ENCODE measurements at regions not wholly inside any gene's neighbourhood (a gene's known extent, or its start where the extent isn't known, plus 50 kb on each side); places are given as distances from the start of the nearest gene placed in this dataset.

DNA sequence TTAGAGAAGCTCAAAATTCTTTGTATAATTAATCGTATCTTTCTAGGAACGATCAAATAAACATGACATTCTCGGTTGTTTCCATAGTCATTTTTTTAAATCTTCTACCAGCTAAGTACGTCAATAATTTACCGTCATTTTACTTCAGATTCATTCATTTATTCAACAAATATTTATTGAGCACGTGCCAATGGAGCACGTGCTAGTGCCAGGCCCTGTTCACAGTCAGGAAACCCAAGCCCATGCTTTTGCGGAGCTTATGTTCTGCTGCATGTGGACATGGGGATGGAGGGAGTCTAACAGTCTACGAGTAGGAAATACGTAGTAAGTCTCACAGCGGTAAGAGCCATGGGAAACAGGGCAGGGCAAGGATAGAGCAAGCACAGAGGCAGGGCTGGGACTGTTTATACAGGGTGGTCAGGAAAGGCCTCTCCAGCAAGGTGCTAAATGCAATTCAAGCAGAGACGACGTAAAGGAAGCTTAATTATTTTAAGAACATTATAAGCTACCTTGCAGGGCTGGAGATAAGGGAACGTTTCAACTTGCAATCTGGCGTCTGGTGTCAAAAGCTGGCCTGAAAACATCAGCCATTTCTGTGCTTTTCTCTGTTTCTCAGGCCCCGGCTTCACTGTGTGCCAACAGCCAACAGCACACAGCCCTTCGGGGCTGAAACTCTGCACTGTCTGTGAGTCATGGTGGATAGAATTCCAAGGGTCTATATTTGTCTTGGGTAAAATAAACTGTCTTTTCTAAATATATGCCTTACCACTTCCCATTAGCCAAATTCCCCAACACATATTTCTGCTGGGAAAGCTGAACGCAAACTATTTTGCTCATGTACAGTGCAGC lies 517.1 kb upstream of the ZFP42 start:
- ATAC-seq (ENCODE audit: low FRiP score), result peak; percentile 87
- Histone ChIP-seq H3K36me3 (ENCODE audit: control insufficient read depth in 1 of 2, insufficient read depth in 2 of 2, low read length in 1 of 2) (no peaks in the 10 kb centered on the region), H3K27me3 (ENCODE audit: control insufficient read depth in 1 of 2, insufficient read depth in 2 of 2, low read length in 1 of 2) (no peaks in the 10 kb centered on the region), H3K4me1 (ENCODE audit: control insufficient read depth in 1 of 2, insufficient read depth in 2 of 2, low read length in 2 of 2) (peaks cover 5 to 21% of the 10 kb centered on the region in 2 donors), H3K4me3 (ENCODE audit: low read length in 2 of 2) (no peak overlapping the region), H3K27ac (ENCODE audit: low read depth in 1 of 2, low read length in 2 of 2) (peak overlapping the region; percentile 87 to 98), H3K9me3 (ENCODE audit: control insufficient read depth, low read length) (no peaks in the 10 kb centered on the region)
- 5 to 10% methylated on average over 18 of the region's 18 CpGs for WGBS, 2 donors
- peak in 1 of 2 donors; percentile 76 for DNase-seq
- intact Hi-C loops (cut with DNase I), result loop anchor here (2.0 to 10.0 kb wide), 2 partner anchors 64 to 754 kb away; partner anchors contain the start of gene FAT1 (in 2 of the 2)

DNA sequence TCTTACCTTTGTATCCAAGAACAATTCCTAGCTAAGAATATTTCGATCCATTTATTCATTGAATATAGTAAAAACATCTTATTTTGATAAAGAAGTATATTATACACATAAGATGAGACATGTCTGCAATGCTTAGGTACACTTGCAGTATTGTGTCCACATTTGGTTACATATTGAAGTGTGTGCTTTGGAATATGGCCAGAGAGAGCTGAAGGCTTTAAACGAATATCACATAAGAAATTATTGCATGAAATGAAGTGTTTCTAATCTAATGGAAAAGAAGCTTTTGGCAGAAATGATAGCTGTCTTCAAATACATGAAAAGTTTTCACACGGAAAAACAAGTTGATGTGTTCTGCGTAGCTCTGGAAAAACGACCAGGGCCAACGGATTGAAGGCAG lies 516.1 kb upstream of the ZFP42 start:
- Histone ChIP-seq H3K4me1 (ENCODE audit: control insufficient read depth in 1 of 2, insufficient read depth in 2 of 2, low read length in 2 of 2) (peaks cover 5 to 21% of the 10 kb centered on the region in 2 donors), H3K27me3 (ENCODE audit: control insufficient read depth in 1 of 2, insufficient read depth in 2 of 2, low read length in 1 of 2) (no peaks in the 10 kb centered on the region), H3K4me3 (ENCODE audit: low read length in 2 of 2) (no peak overlapping the region), H3K9me3 (ENCODE audit: control insufficient read depth, low read length) (no peaks in the 10 kb centered on the region), H3K36me3 (ENCODE audit: control insufficient read depth in 1 of 2, insufficient read depth in 2 of 2, low read length in 1 of 2) (no peaks in the 10 kb centered on the region), H3K27ac (ENCODE audit: low read depth in 1 of 2, low read length in 2 of 2) (peak overlapping the region; percentile 60 to 67)
- WGBS, 2 donors, result 5 to 8% methylated on average over 6 of the region's 6 CpGs
- ATAC-seq (ENCODE audit: low FRiP score) (no peak), DNase-seq (no peak)
- intact Hi-C loops (cut with DNase I), result loop anchor here (2.0 to 10.0 kb wide), 2 partner anchors 65 to 755 kb away; partner anchors contain the start of gene FAT1 (in 2 of the 2)

DNA sequence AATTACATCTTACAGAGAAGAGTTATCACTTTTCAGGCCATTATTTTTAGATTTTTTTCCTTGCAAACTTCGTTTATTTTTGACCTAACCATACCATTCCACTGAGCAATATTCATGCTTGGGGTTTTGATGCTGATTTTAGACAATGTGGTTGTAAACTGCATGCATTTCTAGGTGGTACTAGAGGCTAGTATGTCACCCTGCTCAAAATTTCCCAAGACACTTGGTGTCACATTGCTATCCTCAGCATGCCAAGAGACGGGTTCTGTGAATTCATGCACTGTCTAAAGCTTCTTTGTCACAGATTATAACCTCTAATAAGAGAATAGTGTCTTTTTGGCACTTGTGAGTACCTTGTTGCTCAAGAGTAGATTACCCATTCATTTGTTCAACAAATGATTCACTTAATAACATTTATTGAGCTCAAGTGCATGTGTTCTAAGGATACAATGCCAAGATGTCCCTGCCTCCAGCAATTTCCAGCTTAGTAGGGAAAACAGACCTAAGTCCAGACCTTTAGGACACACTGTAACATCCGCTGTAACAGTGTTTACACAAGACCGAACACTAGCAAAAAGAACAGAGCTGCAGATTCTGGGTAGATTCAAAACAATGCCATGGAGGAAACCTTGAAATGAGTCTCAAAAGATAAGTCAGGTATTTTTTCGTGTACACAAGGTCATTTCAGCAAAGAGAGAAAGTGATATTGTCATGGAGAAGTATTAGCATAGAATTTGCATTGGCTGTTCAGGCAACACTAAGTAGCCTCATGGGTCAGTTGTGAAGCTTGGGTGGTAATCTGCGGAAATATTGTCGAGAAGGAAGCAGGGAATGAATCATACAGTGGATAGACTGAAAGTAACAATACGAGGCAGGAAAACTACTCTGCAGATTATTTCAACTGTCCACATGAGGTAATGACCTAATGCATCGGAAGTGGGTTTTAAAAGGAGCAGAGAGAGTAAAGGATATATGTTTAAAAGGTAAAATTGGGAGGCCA lies 515.1 kb upstream of the ZFP42 start:
- WGBS, 2 donors, result 11 to 16% methylated on average over 9 of the region's 9 CpGs
- H3K9me3 ChIP-seq (ENCODE audit: control insufficient read depth, low read length), result no peaks in the 10 kb centered on the region
- ATAC-seq (ENCODE audit: low FRiP score), result peak; percentile 51
- no peaks in the 10 kb centered on the region for H3K27me3 ChIP-seq (ENCODE audit: control insufficient read depth in 1 of 2, insufficient read depth in 2 of 2, low read length in 1 of 2)
- H3K36me3 ChIP-seq (ENCODE audit: control insufficient read depth in 1 of 2, insufficient read depth in 2 of 2, low read length in 1 of 2), result no peaks in the 10 kb centered on the region
- peak overlapping the region; percentile 60 to 73 for H3K27ac ChIP-seq (ENCODE audit: low read depth in 1 of 2, low read length in 2 of 2)
- intact Hi-C loops (cut with DNase I), result no loop called here
- H3K4me3 ChIP-seq (ENCODE audit: low read length in 2 of 2), result no peak overlapping the region
- DNase-seq, result no peak
- H3K4me1 ChIP-seq (ENCODE audit: control insufficient read depth in 1 of 2, insufficient read depth in 2 of 2, low read length in 2 of 2), result peaks cover 3 to 21% of the 10 kb centered on the region in 2 donors

DNA sequence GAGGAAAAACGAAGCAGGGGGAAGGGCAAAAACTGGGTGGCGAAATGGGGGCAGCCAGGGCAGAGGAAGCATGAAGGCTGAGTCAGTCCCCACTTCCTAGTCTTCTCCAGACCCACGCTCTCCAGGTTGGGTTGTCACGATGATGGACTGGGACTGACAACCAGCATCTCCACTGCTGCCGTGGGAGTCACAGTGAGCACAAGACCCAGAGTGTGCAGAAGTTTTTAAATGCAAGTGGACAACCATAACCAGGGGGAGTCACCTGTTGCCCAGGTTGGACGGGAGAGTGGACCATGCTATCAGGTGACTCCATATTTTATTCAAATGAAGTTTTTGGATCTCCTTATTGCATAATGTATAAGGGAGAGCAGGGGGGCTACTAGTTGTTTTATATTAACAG lies 511.4 kb upstream of the ZFP42 start:
- Histone ChIP-seq H3K4me3 (ENCODE audit: low read length in 2 of 2) (no peak overlapping the region), H3K27me3 (ENCODE audit: control insufficient read depth in 1 of 2, insufficient read depth in 2 of 2, low read length in 1 of 2) (no peaks in the 10 kb centered on the region), H3K36me3 (ENCODE audit: control insufficient read depth in 1 of 2, insufficient read depth in 2 of 2, low read length in 1 of 2) (no peaks in the 10 kb centered on the region), H3K27ac (ENCODE audit: low read depth in 1 of 2, low read length in 2 of 2) (no peak overlapping the region), H3K9me3 (ENCODE audit: control insufficient read depth, low read length) (no peaks in the 10 kb centered on the region), H3K4me1 (ENCODE audit: control insufficient read depth in 1 of 2, insufficient read depth in 2 of 2, low read length in 2 of 2) (peaks cover 3 to 8% of the 10 kb centered on the region in 2 donors)
- intact Hi-C loops (cut with DNase I), result no loop called here
- 87 to 90% methylated on average over 6 of the region's 6 CpGs for WGBS, 2 donors
- DNase-seq (no peak), ATAC-seq (ENCODE audit: low FRiP score) (no peak)

DNA sequence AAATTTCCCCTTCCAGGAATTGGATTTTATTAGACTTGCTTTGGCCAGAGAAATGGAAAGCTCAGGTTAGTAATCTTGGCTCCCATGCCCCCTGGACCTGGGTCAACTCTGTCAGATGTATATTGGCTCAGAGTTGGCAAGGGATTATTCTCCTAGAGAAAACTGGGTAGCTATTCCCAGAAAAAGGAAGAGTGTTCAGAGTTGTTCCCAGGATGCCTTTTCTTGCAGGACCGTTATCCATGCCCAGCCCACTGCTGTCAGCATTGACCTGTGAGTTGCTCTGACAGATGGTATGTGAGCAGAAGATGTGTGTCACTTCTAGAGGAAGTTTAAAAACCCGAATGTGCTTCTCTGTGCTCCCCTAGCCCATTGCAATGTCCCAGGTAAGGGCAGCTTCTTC lies 509.9 kb upstream of the ZFP42 start:
- ATAC-seq (ENCODE audit: low FRiP score) (no peak), DNase-seq (no peak)
- WGBS, 2 donors, result 42 to 51% methylated on average over 2 of the region's 2 CpGs
- no peak overlapping the region for H3K4me3 ChIP-seq (ENCODE audit: low read length in 2 of 2)
- no peaks in the 10 kb centered on the region for H3K9me3 ChIP-seq (ENCODE audit: control insufficient read depth, low read length)
- H3K27ac ChIP-seq (ENCODE audit: low read depth in 1 of 2, low read length in 2 of 2), result no peak overlapping the region
- H3K27me3 ChIP-seq (ENCODE audit: control insufficient read depth in 1 of 2, insufficient read depth in 2 of 2, low read length in 1 of 2), result no peaks in the 10 kb centered on the region
- no peaks in the 10 kb centered on the region for H3K4me1 ChIP-seq (ENCODE audit: control insufficient read depth in 1 of 2, insufficient read depth in 2 of 2, low read length in 2 of 2)
- intact Hi-C loops (cut with DNase I), result no loop called here
- H3K36me3 ChIP-seq (ENCODE audit: control insufficient read depth in 1 of 2, insufficient read depth in 2 of 2, low read length in 1 of 2), result no peaks in the 10 kb centered on the region

DNA sequence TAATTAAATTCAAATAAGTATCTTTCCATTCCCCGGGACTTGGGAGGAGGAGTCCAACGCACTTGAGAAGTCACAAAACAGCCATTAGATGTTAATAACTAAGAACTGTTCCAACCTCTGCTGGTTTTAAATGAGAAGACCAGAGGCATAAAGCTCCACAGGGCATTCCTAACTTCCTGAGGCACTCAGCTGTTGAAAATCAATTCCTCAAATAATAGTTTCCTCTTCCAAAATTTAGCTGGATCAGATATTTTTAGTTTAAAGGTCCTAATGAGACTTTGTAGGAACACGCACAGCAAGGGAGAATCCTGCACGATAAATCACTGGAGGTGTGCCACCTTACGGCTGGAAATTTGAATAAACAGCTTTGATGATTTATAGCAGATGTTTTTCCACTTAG lies 504.3 kb upstream of the ZFP42 start:
- intact Hi-C loops (cut with DNase I), result no loop called here
- H3K36me3 ChIP-seq (ENCODE audit: control insufficient read depth in 1 of 2, insufficient read depth in 2 of 2, low read length in 1 of 2), result no peaks in the 10 kb centered on the region
- WGBS, 2 donors, result 82 to 85% methylated on average over 5 of the region's 5 CpGs
- no peak overlapping the region for H3K27ac ChIP-seq (ENCODE audit: low read depth in 1 of 2, low read length in 2 of 2)
- H3K27me3 ChIP-seq (ENCODE audit: control insufficient read depth in 1 of 2, insufficient read depth in 2 of 2, low read length in 1 of 2), result no peaks in the 10 kb centered on the region
- DNase-seq (no peak), ATAC-seq (ENCODE audit: low FRiP score) (no peak)
- H3K4me3 ChIP-seq (ENCODE audit: low read length in 2 of 2), result no peak overlapping the region
- no peaks in the 10 kb centered on the region for H3K4me1 ChIP-seq (ENCODE audit: control insufficient read depth in 1 of 2, insufficient read depth in 2 of 2, low read length in 2 of 2)
- peaks cover 2% of the 10 kb centered on the region for H3K9me3 ChIP-seq (ENCODE audit: control insufficient read depth, low read length)

DNA sequence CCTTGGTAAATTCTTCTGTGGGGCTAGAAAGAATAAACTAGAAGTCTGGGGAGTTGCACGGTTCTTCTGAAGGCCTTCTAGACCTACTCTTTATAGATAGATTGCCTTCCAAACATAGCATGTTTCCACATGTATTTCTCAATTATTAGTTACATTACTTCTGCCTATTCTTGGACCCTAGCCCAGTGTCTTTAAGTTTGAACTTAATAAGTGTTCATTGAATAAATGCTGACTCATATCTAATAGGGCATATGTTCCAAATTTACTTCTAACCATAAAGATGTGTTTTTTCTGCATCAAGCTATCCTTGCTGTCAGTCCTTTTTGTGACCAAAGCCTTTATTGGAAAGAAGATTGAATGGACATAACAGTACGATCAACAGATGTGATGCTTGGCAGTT lies 503.6 kb upstream of the ZFP42 start:
- DNase-seq, result no peak
- Histone ChIP-seq H3K36me3 (ENCODE audit: control insufficient read depth in 1 of 2, insufficient read depth in 2 of 2, low read length in 1 of 2) (no peaks in the 10 kb centered on the region), H3K9me3 (ENCODE audit: control insufficient read depth, low read length) (peaks cover 2% of the 10 kb centered on the region), H3K4me1 (ENCODE audit: control insufficient read depth in 1 of 2, insufficient read depth in 2 of 2, low read length in 2 of 2) (no peaks in the 10 kb centered on the region), H3K27me3 (ENCODE audit: control insufficient read depth in 1 of 2, insufficient read depth in 2 of 2, low read length in 1 of 2) (no peaks in the 10 kb centered on the region), H3K4me3 (ENCODE audit: low read length in 2 of 2) (no peak overlapping the region), H3K27ac (ENCODE audit: low read depth in 1 of 2, low read length in 2 of 2) (no peak overlapping the region)
- 79 to 89% methylated on average over 2 of the region's 2 CpGs for WGBS, 2 donors
- intact Hi-C loops (cut with DNase I), result no loop called here
- ATAC-seq (ENCODE audit: low FRiP score), result no peak

DNA sequence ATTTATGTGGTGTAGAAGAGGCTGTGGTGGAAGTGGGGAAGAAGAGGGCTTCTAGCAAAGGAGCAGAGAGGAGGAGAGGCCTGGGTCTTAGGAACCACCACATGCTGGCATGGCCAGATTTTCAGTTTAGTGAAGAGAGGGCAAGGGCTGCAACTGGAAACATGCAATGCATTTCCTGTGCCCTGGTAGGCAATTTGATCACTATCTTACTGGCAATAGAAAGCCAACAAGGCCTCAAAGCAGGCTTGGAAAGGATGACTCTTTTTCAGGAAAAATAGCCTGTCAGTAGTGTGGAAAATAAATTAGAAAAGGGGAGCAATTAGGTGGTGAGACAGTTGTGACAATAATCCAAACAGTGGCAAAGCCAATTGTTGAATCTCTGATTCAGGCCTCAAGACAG lies 501.9 kb upstream of the ZFP42 start:
- H3K4me1 ChIP-seq (ENCODE audit: control insufficient read depth in 1 of 2, insufficient read depth in 2 of 2, low read length in 2 of 2), result no peaks in the 10 kb centered on the region
- no peak for ATAC-seq (ENCODE audit: low FRiP score)
- H3K27me3 ChIP-seq (ENCODE audit: control insufficient read depth in 1 of 2, insufficient read depth in 2 of 2, low read length in 1 of 2), result no peaks in the 10 kb centered on the region
- peaks cover 2% of the 10 kb centered on the region for H3K9me3 ChIP-seq (ENCODE audit: control insufficient read depth, low read length)
- H3K27ac ChIP-seq (ENCODE audit: low read depth in 1 of 2, low read length in 2 of 2), result no peak overlapping the region
- no peaks in the 10 kb centered on the region for H3K36me3 ChIP-seq (ENCODE audit: control insufficient read depth in 1 of 2, insufficient read depth in 2 of 2, low read length in 1 of 2)
- no peak for DNase-seq
- no peak overlapping the region for H3K4me3 ChIP-seq (ENCODE audit: low read length in 2 of 2)
- intact Hi-C loops (cut with DNase I), result no loop called here

All from aorta (tissue), 5 donors.